GM21786 (cell line): ENCODE measurements at regions not wholly inside any gene's neighbourhood (a gene's known extent, or its start where the extent isn't known, plus 50 kb on each side); places are given as distances from the start of the nearest gene placed in this dataset.
"Not testable (repeated sequence)": the region's sequence is repeated elsewhere in the genome, so short reads cannot be mapped to it uniquely, and the experiment has no call there.

Source experiments
- ATAC-seq: cut with Tn5 transposase; IDR thresholded peaks from one replicate; pipeline ENCODE4 v1.9.1; 2021; ENCODE audit not compliant: unreplicated experiment

GRCh38 chr6:142016666-142017065, 116.1 kb upstream of the GJE1 start:
- not testable (repeated sequence) for ATAC-seq

GRCh38 chr6:142015463-142015862, 117.3 kb upstream of the GJE1 start:
- ATAC-seq: not testable (repeated sequence)

- ATAC-seq: no peak
These were observed 117.7 kb upstream of the GJE1 start for GRCh38 chr6:142015011-142015410.

- ATAC-seq: no peak
These were observed 118.2 kb upstream of the GJE1 start for GRCh38 chr6:142014515-142014914.

- no peak for ATAC-seq
These were observed 118.7 kb upstream of the GJE1 start for GRCh38 chr6:142013875-142014495.

- ATAC-seq: peak; percentile 86
These were observed 119.4 kb upstream of the GJE1 start for GRCh38 chr6:142013287-142013686.

GRCh38 chr6:142011775-142012174, 121.0 kb upstream of the GJE1 start:
- no peak for ATAC-seq

GRCh38 chr6:142011156-142011555, 121.6 kb upstream of the GJE1 start:
- ATAC-seq: no peak

- ATAC-seq: no peak
These were observed 123.1 kb upstream of the GJE1 start for GRCh38 chr6:142009647-142010046.

- no peak for ATAC-seq
These were observed 123.9 kb upstream of the GJE1 start for GRCh38 chr6:142008781-142009180.

- ATAC-seq: no peak
These were observed 124.5 kb upstream of the GJE1 start for GRCh38 chr6:142008016-142008735.

GRCh38 chr6:142005021-142005420, 127.7 kb upstream of the GJE1 start:
- no peak for ATAC-seq

GRCh38 chr6:142002825-142003405, 129.8 kb upstream of the GJE1 start:
- no peak for ATAC-seq

- ATAC-seq: no peak
These were observed 135.9 kb upstream of the GJE1 start for GRCh38 chr6:141996823-141997222.

GRCh38 chr6:141992109-141992508, 140.6 kb upstream of the GJE1 start:
- ATAC-seq: no peak

GRCh38 chr6:141990840-141991239, 141.9 kb upstream of the GJE1 start:
- no peak for ATAC-seq

GRCh38 chr6:141989706-141989959, 143.1 kb upstream of the GJE1 start:
- no peak for ATAC-seq

- ATAC-seq: peak; percentile 74
These were observed 143.6 kb upstream of the GJE1 start for GRCh38 chr6:141988954-141989705.

GRCh38 chr6:141988327-141988726, 144.4 kb upstream of the GJE1 start:
- ATAC-seq: no peak

GRCh38 chr6:141986457-141986856, 146.3 kb upstream of the GJE1 start:
- no peak for ATAC-seq

- ATAC-seq: no peak
These were observed 151.5 kb upstream of the GJE1 start for GRCh38 chr6:141981190-141981589.

- no peak for ATAC-seq
These were observed 154.9 kb upstream of the GJE1 start for GRCh38 chr6:141977782-141978181.
